Suprapubic skin (tissue), 3 donors: ENCODE measurements at regions not wholly inside any gene's neighbourhood (a gene's known extent, or its start where the extent isn't known, plus 50 kb on each side); places are given as distances from the start of the nearest gene placed in this dataset.

ENCODE experiments used
- CTCF ChIP-seq, 2 donors: fragments of 200-600 bp in 1 of 2; fragments of 450-650 bp in 1 of 2; sonication (generic) in 1 of 2; IDR thresholded peaks; one replicate each; pipeline ENCODE4 v1.5.1; 2016 to 2019; ENCODE audit warnings: antibody characterized with exemption in 2 of 2, mild to moderate bottlenecking in 1 of 2, moderate library complexity in 1 of 2
- POLR2A ChIP-seq, 2 donors: fragments of 450-650 bp; IDR thresholded peaks; one replicate each; pipeline ENCODE4 v1.6.1; 2017; ENCODE audit warnings: antibody characterized with exemption in 2 of 2, mild to moderate bottlenecking in 2 of 2, moderate library complexity in 2 of 2

- TF ChIP-seq CTCF (IDR thresholded peaks at IDR 0.05): no peak
- TF ChIP-seq POLR2A (IDR thresholded peaks at IDR 0.05): no peak
Observed at GRCh38 chr10:128237710-128238109, 111.5 kb upstream of the MKI67 start.
